Hepatocyte (in vitro differentiated cells): ENCODE measurements at regions not wholly inside any gene's neighbourhood (a gene's known extent, or its start where the extent isn't known, plus 50 kb on each side); places are given as distances from the start of the nearest gene placed in this dataset.

ENCODE experiments used
- DNase-seq: peaks from one replicate; pipeline ENCODE4 v3.0.0-alpha.2; 2016; ENCODE audit warnings: low spot score
- H2AFZ ChIP-seq: fragments of 200-600 bp; sonication (generic); 2 replicates; pipeline ENCODE4 v1.6.0; 2016; ENCODE audit warnings: antibody characterized with exemption, mild to moderate bottlenecking
- H3K27ac ChIP-seq: fragments of 200-600 bp; sonication (generic); 2 replicates; pipeline ENCODE4 v1.5.1; 2016; ENCODE audit warnings: mild to moderate bottlenecking
- H3K27me3 ChIP-seq: fragments of 200-600 bp; sonication (generic); 2 replicates; pipeline ENCODE4 v1.6.1; 2016
- H3K36me3 ChIP-seq: fragments of 200-600 bp; sonication (generic); replicated peaks from 2 replicates; pipeline ENCODE4 v1.5.1; 2016; ENCODE audit warnings: low read depth; ENCODE audit not compliant: insufficient read depth
- H3K4me1 ChIP-seq: fragments of 200-600 bp; sonication (generic); 2 replicates; pipeline ENCODE4 v1.5.1; 2016; ENCODE audit warnings: mild to moderate bottlenecking, moderate library complexity; ENCODE audit not compliant: insufficient read depth
- H3K4me2 ChIP-seq: fragments of 200-600 bp; sonication (generic); 2 replicates; pipeline ENCODE4 v1.6.0; 2016
- H3K4me3 ChIP-seq: fragments of 200-600 bp; sonication (generic); 2 replicates; pipeline ENCODE4 v1.5.1; 2016; ENCODE audit warnings: mild to moderate bottlenecking
- H3K79me2 ChIP-seq: fragments of 200-600 bp; sonication (generic); 2 replicates; pipeline ENCODE4 v1.6.0; 2017; ENCODE audit warnings: mild to moderate bottlenecking
- H3K9me2 ChIP-seq: fragments of 200-600 bp; sonication (generic); replicated peaks from 2 replicates; pipeline ENCODE4 v1.6.0; 2017; ENCODE audit warnings: mild to moderate bottlenecking; ENCODE audit not compliant: insufficient read depth
- H3K9me3 ChIP-seq: fragments of 200-600 bp; sonication (generic); 2 replicates; pipeline ENCODE4 v1.5.1; 2016; ENCODE audit warnings: low read depth, mild to moderate bottlenecking
- H4K20me1 ChIP-seq: fragments of 200-600 bp; sonication (generic); 2 replicates; pipeline ENCODE4 v1.6.0; 2016; ENCODE audit warnings: mild to moderate bottlenecking; ENCODE audit not compliant: insufficient read depth, poor library complexity, severe bottlenecking
- EZH2 ChIP-seq: fragments of 200-600 bp; sonication (generic); IDR thresholded peaks from 2 replicates; pipeline ENCODE4 v1.6.1; 2016; ENCODE audit warnings: antibody characterized with exemption, mild to moderate bottlenecking, borderline replicate concordance
- EZH2phosphoT487 ChIP-seq: fragments of 200-600 bp; sonication (generic); IDR thresholded peaks from one replicate; pipeline ENCODE4 v1.6.1; 2018; ENCODE audit warnings: antibody characterized with exemption, mild to moderate bottlenecking, low read depth, moderate library complexity; ENCODE audit not compliant: unreplicated experiment, severe bottlenecking
- WGBS: methylation state at CpG from one replicate; pipeline ENCODE4 v1.1.6; 2016; ENCODE audit warnings: low lambda C conversion rate; ENCODE audit errors: missing lambda C conversion rate; 5-methylcytosine and 5-hydroxymethylcytosine counted together
- TF ChIP-seq, protein P1 (sequence below): fragments of 200-600 bp; sonication (generic); IDR thresholded peaks from 2 replicates; pipeline ENCODE4 v1.5.1; 2016; ENCODE audit warnings: antibody characterized with exemption, mild to moderate bottlenecking; ENCODE audit not compliant: poor library complexity

GRCh38 chr3:115384381-115384780 lies 237.3 kb upstream of the ZBTB20 start:
- H3K9me3 ChIP-seq, result no peaks in the 10 kb centered on the region
- no peaks in the 10 kb centered on the region for H3K79me2 ChIP-seq
- H3K4me2 ChIP-seq, result no peak overlapping the region
- no peak for TF ChIP-seq EZH2phosphoT487
- no peak for TF ChIP-seq EZH2
- TF ChIP-seq, protein P1, sequence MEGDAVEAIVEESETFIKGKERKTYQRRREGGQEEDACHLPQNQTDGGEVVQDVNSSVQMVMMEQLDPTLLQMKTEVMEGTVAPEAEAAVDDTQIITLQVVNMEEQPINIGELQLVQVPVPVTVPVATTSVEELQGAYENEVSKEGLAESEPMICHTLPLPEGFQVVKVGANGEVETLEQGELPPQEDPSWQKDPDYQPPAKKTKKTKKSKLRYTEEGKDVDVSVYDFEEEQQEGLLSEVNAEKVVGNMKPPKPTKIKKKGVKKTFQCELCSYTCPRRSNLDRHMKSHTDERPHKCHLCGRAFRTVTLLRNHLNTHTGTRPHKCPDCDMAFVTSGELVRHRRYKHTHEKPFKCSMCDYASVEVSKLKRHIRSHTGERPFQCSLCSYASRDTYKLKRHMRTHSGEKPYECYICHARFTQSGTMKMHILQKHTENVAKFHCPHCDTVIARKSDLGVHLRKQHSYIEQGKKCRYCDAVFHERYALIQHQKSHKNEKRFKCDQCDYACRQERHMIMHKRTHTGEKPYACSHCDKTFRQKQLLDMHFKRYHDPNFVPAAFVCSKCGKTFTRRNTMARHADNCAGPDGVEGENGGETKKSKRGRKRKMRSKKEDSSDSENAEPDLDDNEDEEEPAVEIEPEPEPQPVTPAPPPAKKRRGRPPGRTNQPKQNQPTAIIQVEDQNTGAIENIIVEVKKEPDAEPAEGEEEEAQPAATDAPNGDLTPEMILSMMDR, result no peak
- H4K20me1 ChIP-seq, result no peaks in the 10 kb centered on the region
- H3K4me3 ChIP-seq, result no peak overlapping the region
- peaks cover 6% of the 10 kb centered on the region for H3K4me1 ChIP-seq
- H2AFZ ChIP-seq, result no peak overlapping the region
- DNase-seq, result no peak
- no peaks in the 10 kb centered on the region for H3K36me3 ChIP-seq
- no peaks in the 10 kb centered on the region for H3K27me3 ChIP-seq
- H3K9me2 ChIP-seq, result no peaks in the 10 kb centered on the region
- whole genome bisulfite sequencing, result 94% methylated on average over 1 of the region's 1 CpG
- no peak overlapping the region for H3K27ac ChIP-seq

DNA sequence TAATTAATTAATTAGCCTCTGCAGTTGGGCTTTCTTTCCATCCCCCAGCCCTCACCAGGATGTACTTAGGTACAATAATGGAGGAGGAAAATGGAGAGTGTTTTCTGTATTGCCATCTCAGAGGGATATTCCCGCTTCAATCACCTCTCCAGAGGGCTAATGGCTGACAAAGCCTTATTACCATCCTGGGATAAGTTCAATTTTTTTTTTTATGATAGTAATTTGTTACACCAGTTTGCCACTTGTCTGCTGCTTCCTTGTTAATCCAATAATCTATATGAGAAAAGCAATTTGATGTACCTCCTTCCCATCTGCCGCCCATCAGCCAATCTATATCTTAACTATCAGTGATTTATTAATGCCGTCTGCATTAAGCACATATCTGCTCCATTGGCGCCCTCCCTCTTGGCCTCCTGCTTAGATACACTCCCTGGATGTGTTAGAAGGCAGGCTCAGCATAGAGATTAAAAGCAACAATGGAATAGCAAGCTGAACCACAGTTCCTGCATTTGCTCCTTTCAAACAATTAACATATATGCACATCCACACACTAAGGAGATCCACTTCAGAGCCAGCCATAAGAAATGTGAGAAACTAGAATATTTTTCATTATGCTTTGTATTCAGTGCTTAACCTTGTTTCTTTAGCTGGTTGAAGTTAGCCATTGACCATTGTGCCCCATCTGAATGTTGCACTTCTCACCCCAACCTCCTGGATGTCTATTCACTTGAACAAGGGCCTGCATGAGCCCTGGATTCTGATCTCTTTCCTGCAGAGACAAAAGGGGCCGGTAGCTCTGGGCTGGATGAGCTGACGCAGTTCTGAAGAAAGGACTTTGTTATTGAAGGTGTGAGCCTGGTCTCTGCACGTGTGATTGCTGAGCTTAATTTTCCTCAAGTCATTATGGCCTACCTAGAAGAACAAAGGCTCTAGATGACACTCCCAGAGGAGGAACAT lies 237.3 kb upstream of the GAP43 start:
- no peaks in the 10 kb centered on the region for H3K36me3 ChIP-seq
- no peak overlapping the region for H3K27ac ChIP-seq
- H4K20me1 ChIP-seq, result no peaks in the 10 kb centered on the region
- no peak overlapping the region for H2AFZ ChIP-seq
- H3K4me3 ChIP-seq, result no peak overlapping the region
- H3K27me3 ChIP-seq, result no peaks in the 10 kb centered on the region
- no peak for DNase-seq
- no peak overlapping the region for H3K4me2 ChIP-seq
- TF ChIP-seq, protein P1, result no peak
- TF ChIP-seq EZH2, result no peak
- TF ChIP-seq EZH2phosphoT487, result no peak
- no peaks in the 10 kb centered on the region for H3K9me2 ChIP-seq
- WGBS, result 88% methylated on average over 7 of the region's 7 CpGs
- H3K4me1 ChIP-seq, result peaks cover 6% of the 10 kb centered on the region
- no peaks in the 10 kb centered on the region for H3K79me2 ChIP-seq
- no peaks in the 10 kb centered on the region for H3K9me3 ChIP-seq

GRCh38 chr3:115388166-115388565 lies 235.1 kb upstream of the GAP43 start:
- H3K4me2 ChIP-seq, result no peak overlapping the region
- no peaks in the 10 kb centered on the region for H3K36me3 ChIP-seq
- H2AFZ ChIP-seq, result peak overlapping the region; percentile 14
- no peak overlapping the region for H3K4me3 ChIP-seq
- H3K27me3 ChIP-seq, result no peaks in the 10 kb centered on the region
- DNase-seq, result no peak
- no peaks in the 10 kb centered on the region for H4K20me1 ChIP-seq
- H3K79me2 ChIP-seq, result no peaks in the 10 kb centered on the region
- H3K4me1 ChIP-seq, result peaks cover 6% of the 10 kb centered on the region
- TF ChIP-seq EZH2phosphoT487 (no peak), EZH2 (no peak)
- TF ChIP-seq, protein P1, result no peak
- H3K27ac ChIP-seq, result peak overlapping the region; percentile 32
- no peaks in the 10 kb centered on the region for H3K9me2 ChIP-seq
- H3K9me3 ChIP-seq, result no peaks in the 10 kb centered on the region
- 72% methylated on average over 1 of the region's 1 CpG for WGBS
